Amniotic stem cell (primary cell): ENCODE measurements at regions not wholly inside any gene's neighbourhood (a gene's known extent, or its start where the extent isn't known, plus 50 kb on each side); places are given as distances from the start of the nearest gene placed in this dataset.
"Not testable (repeated sequence)": the region's sequence is repeated elsewhere in the genome, so short reads cannot be mapped to it uniquely, and the experiment has no call there.

ENCODE experiments used
- DNase-seq: peaks from one replicate; lab custom pipeline; 2025; lab: John Stamatoyannopoulos, UW

GRCh38 chr3:125645616-125646015 lies 50.3 kb upstream of the OSBPL11 start:
- no peak for DNase-seq

GRCh38 chr3:125646581-125646980 lies 51.3 kb upstream of the OSBPL11 start:
- no peak for DNase-seq

DNA sequence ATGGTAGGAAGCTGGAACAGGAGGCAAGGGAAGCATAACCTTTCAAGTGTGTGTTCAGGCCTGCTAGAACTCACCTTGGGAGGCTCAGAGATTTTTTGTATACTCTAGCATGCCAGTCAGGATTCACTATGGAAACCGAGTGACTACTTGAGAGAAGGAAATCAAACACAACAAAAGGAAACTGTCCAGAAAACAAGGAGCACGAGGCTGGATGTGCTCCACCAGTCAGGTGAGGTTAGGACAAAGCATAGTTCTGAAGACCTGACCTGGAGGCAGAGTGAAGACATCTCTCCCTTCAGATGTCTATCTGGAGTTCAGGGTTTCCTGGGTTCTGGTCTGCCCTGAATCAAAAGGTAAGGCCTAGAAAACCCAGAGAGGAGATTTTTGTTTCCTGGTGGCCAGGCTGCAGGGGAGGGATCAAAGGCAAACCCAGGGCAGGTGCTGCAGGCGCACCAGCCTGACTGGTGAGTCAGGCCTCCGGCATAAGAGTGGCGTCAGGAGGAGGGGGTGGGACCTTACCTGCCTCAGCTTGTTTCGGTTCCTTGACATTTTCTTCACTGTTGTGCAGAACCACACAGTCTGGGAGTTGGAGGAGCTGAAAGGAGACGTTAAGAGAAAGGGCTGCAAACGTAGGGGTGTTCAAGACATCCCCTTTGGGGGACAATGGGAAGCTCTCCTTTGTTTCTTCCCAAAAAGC lies 52.2 kb upstream of the OSBPL11 start:
- DNase-seq: no peak

GRCh38 chr3:125651244-125651643 lies 55.9 kb upstream of the OSBPL11 start:
- DNase-seq: no peak

DNA sequence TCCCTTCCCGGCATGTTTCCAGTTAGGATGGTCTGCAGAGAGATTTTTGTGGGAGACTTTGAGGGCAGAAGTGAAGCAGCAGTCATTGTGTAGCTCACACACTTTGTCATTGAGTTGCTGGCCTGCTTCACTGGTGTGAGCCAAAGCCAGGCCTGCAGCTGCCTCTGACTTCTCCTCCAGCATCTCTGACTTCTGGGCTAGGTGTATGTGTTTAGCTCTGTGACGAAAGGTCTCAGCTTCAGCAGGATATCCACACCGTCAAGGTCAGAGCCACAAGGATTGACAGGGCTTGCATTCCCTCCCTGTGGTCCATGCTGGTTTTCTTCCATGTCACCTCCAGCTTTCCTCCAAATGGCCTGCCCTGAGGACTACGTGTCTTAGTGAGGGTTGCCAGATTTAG lies 57.1 kb upstream of the OSBPL11 start:
- DNase-seq: no peak

DNA sequence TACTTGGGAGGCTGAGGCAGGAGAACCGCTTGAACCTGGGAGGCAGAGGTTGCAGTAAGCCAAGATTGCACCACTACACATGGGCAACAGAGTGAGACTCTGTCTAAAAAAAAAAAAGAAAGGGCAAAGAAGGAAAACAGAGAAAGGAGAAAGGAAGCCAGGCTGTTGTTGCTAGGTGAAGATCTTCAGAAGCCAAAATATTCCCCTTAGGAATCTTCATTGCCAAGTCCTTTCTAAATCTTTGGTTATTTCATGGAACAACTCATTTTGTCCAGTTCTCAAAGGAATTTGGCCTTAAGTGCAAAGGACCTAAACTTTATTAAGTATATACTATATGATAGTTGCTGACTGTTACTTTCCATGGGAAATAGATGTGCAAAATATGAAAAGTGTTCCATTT lies 59.2 kb upstream of the OSBPL11 start:
- no peak for DNase-seq

GRCh38 chr3:125662675-125663074 lies 67.4 kb upstream of the OSBPL11 start:
- no peak for DNase-seq

DNA sequence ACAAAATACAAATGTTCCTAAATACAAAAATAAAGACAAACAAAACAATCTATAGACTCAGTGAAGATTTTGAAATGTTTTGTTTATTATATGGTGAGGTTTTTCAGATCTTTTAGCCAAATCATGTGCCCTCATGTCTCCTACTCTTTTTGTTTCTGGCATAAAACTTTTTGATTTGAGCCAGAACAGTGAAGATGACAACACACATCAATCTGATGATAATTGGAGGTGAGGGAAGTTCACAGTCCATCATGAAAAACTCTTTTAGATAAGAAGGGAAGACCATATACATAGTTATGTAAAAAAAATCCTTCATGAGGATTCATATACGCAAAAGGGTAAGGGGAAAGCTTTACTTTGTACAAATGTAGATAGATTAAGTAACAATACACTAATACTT lies 75.1 kb upstream of the OSBPL11 start:
- no peak for DNase-seq

DNA sequence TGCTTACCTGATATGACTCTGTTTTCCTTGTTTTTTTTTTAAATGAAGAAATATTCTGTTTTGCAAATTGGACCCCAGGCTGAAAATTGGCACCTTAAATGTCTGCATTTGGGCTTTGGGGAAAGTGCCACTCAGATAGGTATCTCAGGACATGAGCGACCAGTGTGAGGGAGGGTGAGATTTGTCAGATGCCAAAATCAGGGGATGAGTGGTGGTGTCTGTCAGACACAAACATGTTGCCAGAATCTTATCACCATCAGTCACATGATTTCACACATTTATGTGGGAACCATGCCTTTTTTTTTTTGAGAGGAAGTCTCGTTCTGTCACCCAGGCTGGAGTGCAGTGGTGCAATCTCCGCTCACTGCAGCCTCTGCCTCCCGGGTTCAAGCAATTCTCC lies 75.6 kb upstream of the OSBPL11 start:
- no peak for DNase-seq

GRCh38 chr3:125671461-125672243 lies 76.4 kb upstream of the OSBPL11 start:
- no peak for DNase-seq

DNA sequence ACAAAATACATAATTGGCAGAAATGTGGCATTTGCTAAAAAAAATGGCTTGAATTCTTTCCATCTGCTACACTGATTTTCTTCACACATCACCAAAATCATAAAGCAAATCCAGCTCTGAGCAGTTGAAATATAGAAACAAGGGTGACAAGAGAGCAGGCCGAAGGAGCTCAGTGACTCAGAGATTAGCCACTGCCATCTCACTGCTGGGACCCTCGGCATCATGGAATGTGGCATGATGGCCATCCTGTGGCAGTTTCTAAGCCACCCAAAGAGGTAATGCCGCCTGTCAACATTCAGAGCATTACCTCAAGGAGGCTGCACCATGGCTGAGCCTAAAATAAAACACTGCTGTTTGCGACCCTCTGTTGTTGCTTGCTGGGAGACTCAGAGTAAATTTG lies 80.5 kb upstream of the OSBPL11 start:
- no peak for DNase-seq

GRCh38 chr3:125679258-125679657 lies 84.0 kb upstream of the OSBPL11 start:
- no peak for DNase-seq

DNA sequence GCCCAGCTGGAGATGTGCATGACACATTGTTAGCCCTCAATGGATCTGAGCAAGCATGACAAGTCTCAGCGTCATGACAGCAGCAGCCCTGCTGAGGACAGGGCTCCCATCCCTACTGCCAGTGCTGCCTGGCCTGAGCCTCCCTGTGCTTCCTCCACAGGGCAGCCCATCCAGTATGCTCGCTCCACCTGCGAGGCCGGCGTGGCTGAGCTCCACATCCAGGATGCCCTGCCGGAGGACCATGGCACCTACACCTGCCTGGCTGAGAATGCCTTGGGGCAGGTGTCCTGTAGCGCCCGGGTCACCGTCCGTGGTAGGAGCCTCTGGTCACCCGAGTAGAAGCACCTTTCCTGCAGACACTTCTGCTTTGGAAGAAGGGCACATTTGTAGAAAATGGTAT lies 85.8 kb upstream of the OSBPL11 start:
- no peak for DNase-seq

- DNase-seq: not testable (repeated sequence)
Observed at GRCh38 chr3:125681906-125682305, 86.6 kb upstream of the OSBPL11 start.

- DNase-seq: not testable (repeated sequence)
Observed at GRCh38 chr3:125682610-125683009, 87.3 kb upstream of the OSBPL11 start.

DNA sequence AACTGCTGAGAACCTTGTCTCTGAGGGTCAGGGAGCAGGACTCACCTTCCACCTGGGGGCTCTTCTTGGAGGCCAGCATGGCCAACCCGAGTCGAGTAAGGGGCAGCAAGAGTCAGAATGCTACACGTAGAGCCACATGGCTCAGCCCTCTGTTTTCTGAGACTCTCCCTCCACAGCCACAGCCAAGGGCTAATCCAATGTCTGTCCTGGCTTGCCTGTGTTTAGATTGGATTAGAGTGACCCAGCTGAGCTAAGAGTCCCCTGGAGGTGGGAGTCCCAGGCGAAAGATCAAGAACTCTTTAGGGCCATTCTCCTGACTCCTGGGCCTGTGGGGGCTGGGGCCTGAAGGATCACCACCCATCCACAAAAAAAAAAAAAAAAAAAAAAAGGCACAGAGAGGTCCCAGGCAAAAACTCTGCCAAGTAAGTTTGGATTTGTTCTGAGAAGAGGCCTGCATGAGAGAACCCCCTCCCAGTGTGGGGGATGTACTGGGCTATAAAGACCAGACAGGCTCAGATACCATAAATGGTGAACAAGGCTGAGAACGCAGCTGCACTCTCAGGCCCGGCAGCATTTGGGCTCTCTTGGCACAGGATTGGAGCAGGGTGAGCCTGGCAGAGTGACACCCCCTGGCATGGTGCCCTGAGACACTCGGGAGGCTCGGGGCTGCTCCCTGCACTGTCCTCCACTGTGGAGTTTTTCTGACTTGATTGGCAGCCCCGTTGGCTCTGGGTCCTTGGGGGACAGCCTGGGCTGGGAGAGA lies 88.0 kb upstream of the OSBPL11 start:
- no peak for DNase-seq

DNA sequence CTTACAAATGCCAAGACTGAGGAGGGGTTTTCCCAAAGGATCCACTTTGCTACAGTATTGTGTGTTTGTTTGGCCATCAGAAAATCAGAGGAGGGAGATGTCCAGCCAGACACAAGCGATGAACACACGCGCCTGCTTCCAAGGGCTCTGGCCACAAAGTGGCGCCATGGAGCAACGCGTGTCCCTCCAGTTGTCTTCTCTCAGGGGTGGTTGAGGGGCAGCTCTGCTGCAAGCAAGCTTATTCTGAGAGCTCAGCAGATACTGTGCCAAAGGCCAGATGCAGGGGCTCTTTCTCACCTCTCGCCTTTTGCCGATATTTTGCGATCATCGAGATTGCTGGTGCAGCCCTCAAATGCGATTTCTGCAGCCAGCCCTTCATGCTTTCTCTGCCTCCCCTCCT lies 88.9 kb upstream of the OSBPL11 start:
- no peak for DNase-seq

DNA sequence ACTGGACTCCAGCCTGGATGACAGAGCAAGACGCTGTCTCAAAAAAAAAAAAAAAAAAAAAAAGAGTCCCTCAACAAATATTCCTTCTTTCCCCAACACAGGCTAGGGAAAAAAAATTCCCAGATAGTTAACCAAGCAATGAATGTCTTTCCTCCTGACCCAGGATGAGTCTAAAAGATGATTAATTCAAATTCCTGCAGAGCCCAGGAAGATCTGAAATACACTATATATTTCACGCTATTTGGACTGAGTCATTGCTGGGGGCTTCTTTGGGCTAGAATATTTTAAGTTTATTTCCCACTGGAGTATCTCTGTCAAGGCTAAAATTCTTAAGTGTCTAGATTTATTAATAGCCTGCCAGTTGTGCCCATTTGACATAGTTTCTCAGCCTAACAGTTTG lies 90.4 kb upstream of the OSBPL11 start:
- not testable (repeated sequence) for DNase-seq

DNA sequence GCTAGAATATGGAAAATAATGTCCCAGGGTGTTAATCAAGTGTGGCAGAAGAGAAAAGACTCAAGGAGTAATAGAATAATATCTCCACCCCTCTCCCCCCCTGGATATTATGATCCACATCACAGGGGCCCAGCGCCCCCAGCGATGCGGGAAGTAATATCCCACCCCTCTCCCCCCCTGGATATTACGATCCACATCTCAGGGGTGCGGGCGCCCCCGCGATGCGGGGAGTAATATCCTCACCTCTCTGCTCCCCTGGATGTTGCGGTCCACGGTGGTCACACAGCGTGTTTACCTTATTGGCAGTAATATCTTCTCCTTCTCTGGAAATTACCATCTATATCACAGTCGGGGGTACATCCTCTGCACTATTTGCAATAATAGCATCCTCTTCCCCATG lies 97.1 kb upstream of the OSBPL11 start:
- no peak for DNase-seq

DNA sequence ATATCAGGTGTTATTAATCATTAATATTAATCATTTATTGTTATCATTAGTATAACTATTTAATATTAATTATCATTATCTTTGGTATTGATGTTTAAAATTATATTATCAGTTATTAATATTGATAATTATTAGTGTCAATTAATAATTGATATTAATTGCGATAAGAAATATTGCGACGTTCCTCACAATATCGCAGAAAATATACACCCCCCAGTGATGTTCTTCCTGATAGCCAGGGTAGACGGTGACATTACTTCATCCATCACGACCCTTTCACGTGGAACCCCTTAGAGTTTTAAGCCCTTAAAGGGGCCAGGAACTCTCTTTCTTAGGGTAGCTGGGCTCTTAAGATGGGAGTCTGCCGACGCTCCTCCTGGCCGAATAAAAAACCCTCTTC lies 98.6 kb upstream of the OSBPL11 start:
- no peak for DNase-seq

- DNase-seq: no peak
Observed at GRCh38 chr3:125694761-125695294, 99.5 kb upstream of the OSBPL11 start.

DNA sequence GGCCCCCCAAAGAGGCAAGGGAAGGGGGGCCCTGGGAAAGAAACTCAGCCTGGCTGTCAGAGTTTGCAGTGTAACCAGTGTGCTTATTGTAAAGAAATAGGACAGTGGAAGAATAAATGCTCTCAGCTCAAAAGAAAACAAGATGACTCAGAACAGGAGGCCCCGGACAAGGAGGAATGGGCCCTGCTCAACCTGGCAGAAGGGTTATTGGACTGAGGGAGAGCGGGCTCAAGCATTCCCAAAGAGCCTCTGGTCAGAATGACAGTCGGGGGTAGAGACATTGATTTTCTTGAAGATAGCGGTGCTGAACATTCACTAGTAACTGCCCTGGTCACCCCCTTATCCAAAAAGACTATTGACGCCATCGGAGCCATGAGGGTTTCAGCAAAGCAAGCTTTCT lies 100.4 kb upstream of the OSBPL11 start:
- no peak for DNase-seq

- DNase-seq: not testable (repeated sequence)
Observed at GRCh38 chr3:125697126-125697525, 101.8 kb upstream of the OSBPL11 start.
